ENCODE measurements at regions not wholly inside any gene's neighbourhood (a gene's known extent, or its start where the extent isn't known, plus 50 kb on each side); places are given as distances from the start of the nearest gene placed in this dataset.

DNA sequence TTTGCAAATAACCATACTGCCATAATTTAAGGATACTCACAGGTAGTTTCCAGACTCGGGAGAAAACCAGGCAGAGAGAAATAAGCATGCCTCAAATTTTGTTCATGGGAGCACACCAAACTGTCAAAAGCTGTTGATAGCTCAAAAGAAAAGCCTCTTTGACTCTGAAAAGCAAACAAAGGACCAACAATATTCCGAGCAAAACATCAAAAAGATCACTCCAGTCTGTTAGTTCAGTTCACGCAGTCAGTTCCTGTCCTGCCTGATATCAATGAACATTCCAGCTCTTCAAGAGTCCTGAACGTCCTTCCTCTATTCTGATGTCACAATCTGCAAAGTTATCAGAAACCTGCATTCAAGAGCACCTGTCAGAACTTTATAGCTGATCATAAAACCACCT, 78.7 kb downstream of the RRM2 start:
- no peak for DNase-seq (ENCODE audit: low spot score)

GRCh38 chr2:10202131-10202665, 79.7 kb downstream of the RRM2 start:
- DNase-seq (ENCODE audit: low spot score): no peak

GRCh38 chr2:10204326-10205161, 82.0 kb downstream of the RRM2 start:
- DNase-seq (ENCODE audit: low spot score): no peak

- DNase-seq (ENCODE audit: low spot score): no peak
These were observed 82.6 kb downstream of the RRM2 start for GRCh38 chr2:10205162-10205475.

DNA sequence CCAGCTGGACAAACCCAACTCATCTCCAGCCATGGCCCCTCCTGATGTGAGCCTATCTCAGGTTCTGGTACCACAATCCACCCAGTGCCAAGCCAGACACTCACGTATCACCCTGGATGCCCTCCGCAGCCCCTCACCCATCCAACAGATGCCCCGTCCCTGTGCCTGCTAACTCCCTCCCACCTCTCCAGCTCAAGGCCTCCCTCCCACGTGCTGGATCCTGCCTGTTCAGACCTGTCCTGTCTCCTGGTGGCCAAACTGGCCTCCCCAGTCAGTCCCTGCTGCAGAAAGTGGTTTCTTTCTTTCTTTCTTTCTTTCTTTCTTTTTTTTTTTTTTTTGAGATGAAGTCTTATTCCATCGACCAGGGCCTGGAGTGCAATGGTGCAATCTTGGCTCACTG, 86.2 kb downstream of the RRM2 start:
- DNase-seq (ENCODE audit: low spot score): no peak

- no peak for DNase-seq (ENCODE audit: low spot score)
These were observed 86.9 kb downstream of the RRM2 start for GRCh38 chr2:10209406-10209935.

DNA sequence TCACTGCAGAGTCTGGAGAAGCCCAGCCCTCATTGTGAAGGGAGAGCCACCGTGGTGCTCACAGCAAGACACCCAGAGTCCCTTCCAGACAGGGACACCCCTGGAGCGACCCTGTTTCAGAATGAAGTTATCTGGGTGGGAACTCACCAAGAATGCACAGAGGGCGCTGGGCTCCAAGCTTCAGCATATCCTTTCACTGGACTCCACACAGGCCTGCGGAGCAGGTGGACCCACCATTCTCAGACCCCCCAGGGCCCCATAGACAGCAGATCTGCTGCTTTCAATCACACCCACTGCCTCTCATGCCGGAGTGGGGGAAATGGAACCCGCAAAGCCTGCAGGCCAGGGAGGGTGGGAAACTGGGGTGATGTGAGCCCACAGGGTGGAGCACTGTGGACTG, 87.8 kb downstream of the RRM2 start:
- no peak for DNase-seq (ENCODE audit: low spot score)

DNA sequence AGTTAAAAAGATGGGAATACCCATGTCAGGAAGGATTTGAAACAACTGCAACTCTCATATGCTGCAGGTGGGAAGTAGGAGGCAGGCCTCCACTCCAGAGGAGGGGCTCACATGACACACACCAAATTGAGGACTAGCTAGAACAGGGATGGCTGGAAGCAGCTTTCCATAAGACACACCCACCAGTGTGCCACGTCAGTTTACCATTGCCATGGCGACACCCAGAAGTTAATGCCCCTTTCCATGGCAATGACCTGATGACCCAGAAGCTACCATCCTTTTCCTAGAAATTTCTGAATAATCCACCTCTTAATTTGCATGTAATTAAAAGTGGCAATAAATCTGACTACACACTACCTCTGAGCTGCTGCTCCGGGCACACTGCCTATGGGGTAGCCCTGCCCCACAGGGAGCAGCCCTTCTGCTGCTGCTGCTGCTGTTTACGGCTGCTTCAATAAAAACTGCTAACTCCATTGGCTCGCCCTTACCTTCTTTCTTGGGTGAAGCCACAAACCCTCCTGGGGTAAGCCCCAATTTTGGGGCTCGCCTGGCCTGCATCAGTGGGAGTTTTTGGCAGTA, 89.4 kb downstream of the RRM2 start:
- DNase-seq (ENCODE audit: low spot score): no peak

DNA sequence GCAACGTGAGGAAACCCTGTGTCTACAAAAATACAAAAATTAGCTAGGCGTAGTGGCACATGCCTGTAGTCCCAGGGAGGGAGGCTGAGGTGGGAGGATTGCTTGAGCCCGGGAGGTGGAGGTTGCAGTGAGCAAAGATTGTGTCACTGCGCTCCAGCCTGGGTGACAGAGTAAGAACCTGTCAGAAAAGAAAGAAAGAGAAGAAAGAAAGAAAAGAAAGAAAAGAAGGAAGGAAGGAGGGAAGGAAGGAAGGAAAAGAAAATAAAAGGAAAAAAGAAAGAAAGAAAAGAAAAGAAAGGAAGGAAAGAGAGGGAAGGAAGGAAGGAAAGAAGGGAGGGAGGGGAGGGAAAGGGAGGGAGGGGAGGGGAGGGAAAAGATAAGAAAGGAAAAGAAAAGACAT, 89.9 kb upstream of the HPCAL1 start:
- no peak for DNase-seq (ENCODE audit: low spot score)

GRCh38 chr2:10214179-10214578, 88.5 kb upstream of the HPCAL1 start:
- DNase-seq (ENCODE audit: low spot score): no peak

DNA sequence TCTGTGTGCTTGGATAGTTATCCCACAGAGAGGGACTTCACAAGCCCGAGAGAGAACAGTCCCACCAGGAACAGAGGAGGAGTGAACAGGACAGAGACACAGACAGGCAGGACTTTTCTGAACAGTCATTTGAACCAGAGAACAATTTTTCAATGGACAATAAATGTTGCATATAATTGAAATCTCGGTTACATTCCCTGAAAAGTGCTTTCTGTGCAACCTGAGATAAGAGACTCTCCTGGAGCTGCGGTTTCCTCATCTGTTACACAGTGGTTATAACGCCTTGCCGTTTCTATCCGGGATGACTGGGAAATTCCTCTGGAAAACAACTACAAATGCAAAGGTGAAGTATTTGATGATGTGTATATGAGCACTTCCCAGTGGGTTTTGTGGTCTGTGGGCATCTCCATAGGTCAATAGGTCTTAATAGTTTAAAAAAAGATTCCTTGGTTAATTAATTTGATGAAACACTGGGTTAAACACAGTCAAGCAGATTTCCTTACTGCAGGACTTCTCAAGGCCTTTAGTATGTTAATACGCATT, 87.2 kb upstream of the HPCAL1 start:
- no peak for DNase-seq (ENCODE audit: low spot score)

GRCh38 chr2:10216677-10217488, 85.8 kb upstream of the HPCAL1 start:
- DNase-seq (ENCODE audit: low spot score): no peak

GRCh38 chr2:10217489-10218435, 84.9 kb upstream of the HPCAL1 start:
- no peak for DNase-seq (ENCODE audit: low spot score)

- DNase-seq (ENCODE audit: low spot score): no peak
These were observed 82.4 kb upstream of the HPCAL1 start for GRCh38 chr2:10220045-10220901.

DNA sequence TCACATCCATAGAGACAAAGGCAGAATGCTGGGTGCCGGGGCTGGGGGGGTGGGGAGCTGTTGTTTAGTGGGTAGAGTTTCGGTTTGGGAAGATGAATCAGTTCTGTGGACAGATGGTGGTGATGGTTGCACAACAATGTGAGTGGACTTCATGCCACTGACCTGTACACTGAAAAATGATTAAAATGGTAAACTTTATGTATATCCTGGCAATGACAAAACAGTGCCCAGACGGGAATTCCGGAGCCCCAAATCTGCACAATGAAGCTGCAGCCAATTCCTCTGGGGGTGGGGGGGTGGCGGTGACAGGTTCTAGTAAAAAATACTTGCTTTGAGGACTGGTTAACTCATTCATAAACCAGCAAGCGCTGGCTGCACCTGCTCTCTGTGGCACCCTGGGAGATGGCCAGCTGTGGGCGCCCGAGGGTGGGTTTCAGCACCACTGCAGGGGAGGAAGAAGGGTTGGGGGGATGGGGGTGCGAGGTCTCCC, 81.8 kb upstream of the HPCAL1 start:
- DNase-seq (ENCODE audit: low spot score): no peak

- DNase-seq (ENCODE audit: low spot score): no peak
These were observed 81.3 kb upstream of the HPCAL1 start for GRCh38 chr2:10221443-10221842.

GRCh38 chr2:10221976-10222870, 80.5 kb upstream of the HPCAL1 start:
- DNase-seq (ENCODE audit: low spot score): no peak

GRCh38 chr2:10223471-10223870, 79.2 kb upstream of the HPCAL1 start:
- no peak for DNase-seq (ENCODE audit: low spot score)

Data from mucosa of gallbladder (tissue), 1 donor.